ENCODE measurements at regions not wholly inside any gene's neighbourhood (a gene's known extent, or its start where the extent isn't known, plus 50 kb on each side); places are given as distances from the start of the nearest gene placed in this dataset.

- Histone ChIP-seq H3K27me3 (peaks cover 12% of the 10 kb centered on the region), H3K9me3 (ENCODE audit: low read depth) (no peaks in the 10 kb centered on the region), H3K27ac (no peak overlapping the region), H3K36me3 (no peaks in the 10 kb centered on the region), H3K4me3 (no peak overlapping the region), H3K4me1 (ENCODE audit: low read depth) (no peaks in the 10 kb centered on the region)
- no peak for DNase-seq (ENCODE audit: low read depth in 1 of 2, low spot score in 1 of 2)
- TF ChIP-seq CTCF (IDR thresholded peaks at IDR 0.05; ENCODE audit: low read depth, low read length): no peak
Observed at GRCh38 chr2:120415060-120415459, 69.1 kb downstream of the INHBB start.

- no peak for DNase-seq (ENCODE audit: low read depth in 1 of 2, low spot score in 1 of 2)
- Histone ChIP-seq H3K27me3 (peaks cover 12% of the 10 kb centered on the region), H3K36me3 (no peaks in the 10 kb centered on the region), H3K9me3 (ENCODE audit: low read depth) (no peaks in the 10 kb centered on the region), H3K4me3 (no peak overlapping the region), H3K27ac (no peak overlapping the region), H3K4me1 (ENCODE audit: low read depth) (no peaks in the 10 kb centered on the region)
- TF ChIP-seq CTCF (IDR thresholded peaks at IDR 0.05; ENCODE audit: low read depth, low read length): no peak
Observed at GRCh38 chr2:120415728-120416509, 70.0 kb downstream of the INHBB start.

- H3K27ac ChIP-seq: no peak overlapping the region
- no peak overlapping the region for H3K4me3 ChIP-seq
- no peaks in the 10 kb centered on the region for H3K4me1 ChIP-seq (ENCODE audit: low read depth)
- no peak for DNase-seq (ENCODE audit: low read depth in 1 of 2, low spot score in 1 of 2)
- H3K9me3 ChIP-seq (ENCODE audit: low read depth): no peaks in the 10 kb centered on the region
- no peaks in the 10 kb centered on the region for H3K36me3 ChIP-seq
- no peak for TF ChIP-seq CTCF (IDR thresholded peaks at IDR 0.05; ENCODE audit: low read depth, low read length)
- peaks cover 15% of the 10 kb centered on the region for H3K27me3 ChIP-seq
Observed at GRCh38 chr2:120418174-120418787, 72.3 kb downstream of the INHBB start.

GRCh38 chr2:120419073-120419472, 73.1 kb downstream of the INHBB start:
- no peak for DNase-seq (ENCODE audit: low read depth in 1 of 2, low spot score in 1 of 2)
- H3K36me3 ChIP-seq: no peaks in the 10 kb centered on the region
- H3K27ac ChIP-seq: no peak overlapping the region
- TF ChIP-seq CTCF (IDR thresholded peaks at IDR 0.05; ENCODE audit: low read depth, low read length): no peak
- no peaks in the 10 kb centered on the region for H3K4me1 ChIP-seq (ENCODE audit: low read depth)
- H3K9me3 ChIP-seq (ENCODE audit: low read depth): no peaks in the 10 kb centered on the region
- no peak overlapping the region for H3K4me3 ChIP-seq
- H3K27me3 ChIP-seq: peaks cover 23% of the 10 kb centered on the region

GRCh38 chr2:120419955-120420354, 74.0 kb downstream of the INHBB start:
- Histone ChIP-seq H3K4me3 (no peak overlapping the region), H3K4me1 (ENCODE audit: low read depth) (no peaks in the 10 kb centered on the region), H3K36me3 (no peaks in the 10 kb centered on the region), H3K27me3 (peaks cover 27% of the 10 kb centered on the region), H3K27ac (no peak overlapping the region), H3K9me3 (ENCODE audit: low read depth) (no peaks in the 10 kb centered on the region)
- no peak for DNase-seq (ENCODE audit: low read depth in 1 of 2, low spot score in 1 of 2)
- TF ChIP-seq CTCF (IDR thresholded peaks at IDR 0.05; ENCODE audit: low read depth, low read length): no peak

Measured in cardiac muscle cell (in vitro differentiated cells and primary cell).